GM12892 (cell line): ENCODE measurements at regions not wholly inside any gene's neighbourhood (a gene's known extent, or its start where the extent isn't known, plus 50 kb on each side); places are given as distances from the start of the nearest gene placed in this dataset.
"Not testable (repeated sequence)": the region's sequence is repeated elsewhere in the genome, so short reads cannot be mapped to it uniquely, and the experiment has no call there.

ENCODE experiments used
- DNase-seq: peaks from one replicate; pipeline ENCODE4 v3.0.0; 2011; ENCODE audit not compliant: insufficient read length
- FAIRE-seq: peaks from 2 replicates; lab custom pipeline; 2011; peaks lifted over from hg19 to GRCh38; lab: Jason Lieb, UNC
- POLR2A ChIP-seq: IDR thresholded peaks from 2 replicates; pipeline ENCODE4 v1.6.1; 2011; ENCODE audit warnings: low read depth, low read length, control low read depth
- POLR2AphosphoS5 ChIP-seq: IDR thresholded peaks from 2 replicates; pipeline ENCODE4 v1.6.1; 2011; ENCODE audit warnings: low read depth, low read length, control low read depth
- TAF1 ChIP-seq: IDR thresholded peaks from 2 replicates; pipeline ENCODE4 v1.6.1; 2011; ENCODE audit warnings: low read depth, mild to moderate bottlenecking, control low read depth, low read length, borderline replicate concordance

DNA sequence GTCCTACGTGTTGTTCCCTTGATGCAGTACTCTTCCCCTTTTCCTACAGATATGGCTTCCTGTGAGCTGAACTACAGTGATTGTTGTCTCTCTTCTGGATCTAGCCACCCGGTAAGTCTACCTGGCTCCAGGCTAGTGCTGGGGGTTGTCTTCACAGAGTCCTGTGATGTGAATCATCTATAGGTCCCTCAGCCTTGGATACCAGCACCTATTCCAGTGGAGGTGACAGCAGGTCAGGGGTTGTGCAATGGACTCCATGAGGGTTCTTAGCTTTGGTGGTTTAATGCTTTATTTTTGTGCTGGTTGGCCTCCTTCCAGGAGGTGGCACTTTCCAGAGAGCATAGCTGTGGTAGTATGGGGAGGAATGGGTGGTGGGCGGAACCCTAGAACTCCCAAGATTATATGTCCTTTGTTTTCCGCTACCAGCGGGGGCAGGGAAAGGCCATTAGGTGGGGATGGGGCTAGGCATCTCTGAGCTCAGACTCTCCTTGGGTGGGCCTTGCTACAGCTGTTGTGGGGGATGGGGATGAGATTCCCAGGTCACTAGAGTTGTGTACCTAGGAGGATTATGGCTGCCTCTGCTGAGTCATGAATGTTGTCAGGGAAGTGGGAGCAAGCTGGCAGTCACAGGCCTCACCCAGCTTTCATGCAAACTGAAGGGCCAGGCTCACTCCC is 121.4 kb upstream of the ANKRD50 start:
- TF ChIP-seq TAF1 (no peak), POLR2AphosphoS5 (no peak), POLR2A (no peak)
- DNase-seq (no peak), FAIRE-seq (no peak)

DNA sequence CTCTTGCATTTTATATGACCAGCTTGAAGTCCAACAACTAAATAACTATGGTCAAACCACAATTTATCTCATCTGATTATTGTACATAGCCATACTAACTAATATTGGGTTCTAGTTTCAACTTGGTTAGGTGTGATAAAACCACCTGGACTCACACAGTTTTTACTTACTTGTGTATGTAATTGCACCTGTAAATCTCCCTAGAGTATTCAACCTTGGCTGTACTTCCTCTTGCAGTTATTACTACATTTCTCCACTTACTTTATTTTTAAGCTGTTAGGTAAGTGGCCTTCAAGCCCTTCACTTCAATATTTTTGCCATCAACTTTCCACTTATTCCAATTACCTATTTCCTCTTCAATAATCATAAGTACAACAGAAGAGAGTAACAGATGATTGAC is 115.8 kb upstream of the ANKRD50 start:
- TF ChIP-seq TAF1 (no peak), POLR2A (no peak), POLR2AphosphoS5 (no peak)
- no peak for DNase-seq
- FAIRE-seq, result no peak

DNA sequence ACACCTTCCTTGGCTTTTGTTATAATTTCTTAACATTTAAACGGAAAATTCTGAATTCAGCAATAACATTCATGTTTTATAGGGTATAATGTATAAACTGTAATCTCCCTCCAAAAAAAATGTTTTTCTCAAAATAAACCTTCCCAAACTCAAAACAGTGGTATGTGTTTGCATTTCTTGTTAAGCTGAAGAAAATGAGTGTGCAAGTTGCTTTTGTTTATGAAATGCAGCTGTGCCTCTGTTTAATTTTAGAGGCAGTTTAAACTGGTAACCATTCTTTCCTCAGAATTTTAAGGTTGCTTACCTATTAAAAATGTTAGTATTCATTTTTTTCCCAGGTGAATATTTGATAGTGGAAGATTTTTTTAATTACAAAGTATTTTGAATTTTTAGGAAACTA is 105.0 kb upstream of the ANKRD50 start:
- TF ChIP-seq TAF1, result no peak
- TF ChIP-seq POLR2AphosphoS5, result no peak
- TF ChIP-seq POLR2A, result no peak
- DNase-seq, result no peak
- no peak for FAIRE-seq

- not testable (repeated sequence) for FAIRE-seq, DNase-seq
Observed at GRCh38 chr4:124812203-124812602, 99.7 kb upstream of the ANKRD50 start.

DNA sequence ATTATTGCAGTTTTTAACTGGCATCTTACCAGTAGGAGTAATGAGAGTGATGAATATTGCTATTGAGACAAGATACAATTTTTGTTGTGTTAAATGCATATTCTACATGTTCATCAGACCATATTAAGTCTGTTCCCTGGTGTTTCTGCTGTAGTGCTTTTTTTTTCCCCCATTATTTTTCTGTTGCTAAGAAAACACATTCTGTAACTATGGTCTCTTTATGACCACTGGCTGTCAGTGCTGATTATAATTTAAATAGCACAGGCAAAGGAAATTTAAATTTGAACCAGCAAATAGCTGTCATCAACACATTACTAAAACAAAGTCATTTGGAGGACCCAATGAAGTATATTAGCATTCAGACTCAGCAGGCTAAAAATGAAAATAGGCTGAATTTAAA is 98.3 kb upstream of the ANKRD50 start:
- no peak for DNase-seq
- no peak for FAIRE-seq
- no peak for TF ChIP-seq POLR2AphosphoS5
- no peak for TF ChIP-seq POLR2A
- no peak for TF ChIP-seq TAF1

- FAIRE-seq (no peak), DNase-seq (no peak)
Observed at GRCh38 chr4:124807421-124807820, 94.9 kb upstream of the ANKRD50 start.

DNA sequence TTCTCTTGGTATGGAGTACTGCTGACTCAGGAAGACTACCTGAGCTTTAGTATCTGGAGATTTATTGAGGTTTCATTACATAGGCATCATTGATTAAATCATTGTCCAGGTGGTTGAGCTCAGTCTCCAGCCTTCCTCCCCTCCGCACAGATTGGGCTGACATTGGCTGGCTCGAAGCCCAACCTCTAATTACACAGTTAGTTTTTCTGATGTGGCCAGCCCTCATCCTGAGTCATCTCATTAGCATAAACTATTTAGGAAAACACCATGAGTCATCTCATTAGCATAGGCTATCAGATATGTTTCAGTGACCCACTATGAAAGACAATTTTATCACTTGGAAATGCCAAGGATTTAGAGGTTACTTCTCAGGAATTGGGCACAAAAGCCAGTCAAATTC is 93.9 kb upstream of the ANKRD50 start:
- TF ChIP-seq TAF1, result no peak
- FAIRE-seq (no peak), DNase-seq (no peak)

More at GRCh38 chr4:124807421-124807820, 94.9 kb upstream of the ANKRD50 start:
- no peak for TF ChIP-seq POLR2A
- TF ChIP-seq POLR2AphosphoS5, result no peak
- no peak for TF ChIP-seq TAF1

- TF ChIP-seq POLR2AphosphoS5 (no peak), POLR2A (no peak), TAF1 (no peak)
- DNase-seq (no peak), FAIRE-seq (no peak)
Observed at GRCh38 chr4:124804584-124804983, 92.1 kb upstream of the ANKRD50 start.

GRCh38 chr4:124804041-124804440 is 91.5 kb upstream of the ANKRD50 start:
- no peak for TF ChIP-seq TAF1
- TF ChIP-seq POLR2AphosphoS5, result no peak
- no peak for TF ChIP-seq POLR2A
- DNase-seq (no peak), FAIRE-seq (no peak)

- FAIRE-seq (no peak), DNase-seq (no peak)
- TF ChIP-seq POLR2AphosphoS5 (no peak), POLR2A (no peak)
Observed at GRCh38 chr4:124803641-124804040, 91.1 kb upstream of the ANKRD50 start.

- TF ChIP-seq POLR2AphosphoS5, result no peak
- no peak for TF ChIP-seq POLR2A
- TF ChIP-seq TAF1, result no peak
- no peak for FAIRE-seq
Observed at GRCh38 chr4:124803026-124803425, 90.5 kb upstream of the ANKRD50 start.

GRCh38 chr4:124797223-124797622 is 84.7 kb upstream of the ANKRD50 start:
- DNase-seq (no peak), FAIRE-seq (no peak)
- TF ChIP-seq POLR2A (no peak), POLR2AphosphoS5 (no peak), TAF1 (no peak)

More at GRCh38 chr4:124803026-124803425, 90.5 kb upstream of the ANKRD50 start:
- DNase-seq, result no peak

- no peak for DNase-seq
- no peak for FAIRE-seq
- TF ChIP-seq POLR2A (no peak), POLR2AphosphoS5 (no peak), TAF1 (no peak)
Observed at GRCh38 chr4:124790471-124790870, 77.9 kb upstream of the ANKRD50 start.

DNA sequence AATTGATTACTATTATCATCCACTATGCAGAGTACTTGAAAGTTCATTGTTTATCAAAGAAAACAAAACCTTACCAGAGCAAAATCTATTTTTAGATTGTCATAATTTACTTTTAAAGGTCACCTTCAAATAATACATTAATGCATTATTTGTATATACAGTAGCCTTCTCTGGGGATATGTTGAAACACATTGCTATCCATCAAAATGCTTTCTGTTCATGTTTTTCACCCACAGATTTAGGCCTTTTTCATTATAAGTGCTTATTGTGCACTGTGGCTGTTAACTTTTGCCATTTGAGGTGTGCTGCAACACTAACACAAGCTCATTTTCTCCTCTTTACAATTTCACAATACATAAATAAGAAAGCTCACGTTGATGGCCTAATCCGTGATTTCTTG is 74.1 kb upstream of the ANKRD50 start:
- no peak for FAIRE-seq
- TF ChIP-seq POLR2A (no peak), TAF1 (no peak), POLR2AphosphoS5 (no peak)
- no peak for DNase-seq
